Activated CD4-positive, alpha-beta T cell treated with anti-CD3 and anti-CD28 coated beads, Interleukin-2, amount 10 ng/mL, durations not matched to agents 24 days and 14 days (primary cell): ENCODE measurements at regions not wholly inside any gene's neighbourhood (a gene's known extent, or its start where the extent isn't known, plus 50 kb on each side); places are given as distances from the start of the nearest gene placed in this dataset.
"Not testable (repeated sequence)": the region's sequence is repeated elsewhere in the genome, so short reads cannot be mapped to it uniquely, and the experiment has no call there.

Source experiments
- DNase-seq: peaks from one replicate; pipeline ENCODE4 v3.0.0; 2022
- H3K27ac Mint-ChIP-seq: one replicate; pipeline ENCODE4 v1.8.0; 2022; ENCODE audit warnings: mild to moderate bottlenecking, mixed read lengths
- H3K27me3 Mint-ChIP-seq: one replicate; pipeline ENCODE4 v1.8.0; 2022; ENCODE audit warnings: mixed read lengths
- H3K36me3 Mint-ChIP-seq: one replicate; pipeline ENCODE4 v1.8.0; 2022; ENCODE audit warnings: low read depth, mild to moderate bottlenecking, mixed read lengths
- H3K4me1 Mint-ChIP-seq: one replicate; pipeline ENCODE4 v1.8.0; 2021; ENCODE audit warnings: mixed read lengths
- H3K4me3 Mint-ChIP-seq: one replicate; pipeline ENCODE4 v1.8.0; 2022; ENCODE audit warnings: mild to moderate bottlenecking, moderate library complexity, mixed read lengths
- H3K9me3 Mint-ChIP-seq: one replicate; pipeline ENCODE4 v1.8.0; 2021; ENCODE audit warnings: mixed read lengths
- intact Hi-C: fragments of 100-400 bp; cut with micrococcal nuclease; formaldehyde crosslinking; loops from one replicate; pipeline ENCODE4 v1.15.1; 2023

DNA sequence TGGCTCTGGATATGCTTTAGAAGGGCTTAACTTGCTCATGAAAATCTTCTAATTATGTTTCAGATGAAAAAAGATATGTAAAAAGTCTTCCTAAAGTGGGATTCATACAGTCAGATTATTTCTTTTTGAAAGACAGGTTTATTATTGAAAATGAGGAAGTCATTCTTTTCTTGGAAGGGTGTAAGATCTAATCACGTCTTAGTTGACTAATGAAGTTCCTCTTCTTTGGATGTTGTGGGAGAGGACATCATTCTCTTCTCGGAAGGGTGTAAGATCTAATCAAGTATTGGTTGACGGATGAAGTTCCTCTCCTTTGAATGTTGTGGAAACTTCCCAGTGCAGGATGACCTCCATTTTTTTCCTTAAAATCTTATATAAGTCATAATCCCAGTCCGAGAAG, 74.9 kb downstream of the ALG10 start:
- Mint-ChIP-seq H3K4me1 (no peaks in the 10 kb centered on the region), H3K27me3 (no peaks in the 10 kb centered on the region), H3K27ac (no peak overlapping the region), H3K4me3 (no peak overlapping the region), H3K9me3 (no peaks in the 10 kb centered on the region), H3K36me3 (no peaks in the 10 kb centered on the region)
- no peak for DNase-seq
- intact Hi-C loops = no loop called here

DNA sequence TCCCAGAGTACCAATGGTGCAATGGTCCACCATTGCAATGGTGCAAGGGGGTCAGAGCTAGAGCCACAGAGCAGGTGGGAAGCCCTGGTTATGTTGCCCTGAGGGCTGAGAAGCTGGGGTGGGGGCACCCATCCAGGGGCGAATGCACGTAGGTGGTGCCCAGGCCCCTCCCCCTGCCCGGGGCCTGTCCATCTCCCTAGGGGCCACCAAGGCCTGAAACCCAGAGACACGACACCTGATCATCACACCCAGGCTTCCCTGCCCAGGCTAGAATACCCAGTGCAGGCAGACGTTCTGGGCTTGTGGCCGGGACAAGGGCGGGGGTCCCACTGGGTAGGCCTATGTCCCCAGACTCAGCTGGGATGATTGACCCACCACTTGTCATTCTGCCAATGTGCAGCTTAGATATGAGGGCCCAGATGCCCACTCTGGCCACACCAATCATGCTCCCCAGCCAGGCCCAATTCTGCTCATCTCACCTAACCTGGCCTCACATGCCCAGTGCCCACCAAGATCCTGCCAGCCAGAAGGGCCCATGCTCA, 83.2 kb downstream of the ALG10 start:
- H3K36me3 Mint-ChIP-seq = no peaks in the 10 kb centered on the region
- no peak overlapping the region for H3K4me3 Mint-ChIP-seq
- intact Hi-C loops = no loop called here
- DNase-seq = no peak
- H3K9me3 Mint-ChIP-seq = no peaks in the 10 kb centered on the region
- H3K27ac Mint-ChIP-seq = no peak overlapping the region
- H3K27me3 Mint-ChIP-seq = peaks cover 8% of the 10 kb centered on the region
- H3K4me1 Mint-ChIP-seq = no peaks in the 10 kb centered on the region

DNA sequence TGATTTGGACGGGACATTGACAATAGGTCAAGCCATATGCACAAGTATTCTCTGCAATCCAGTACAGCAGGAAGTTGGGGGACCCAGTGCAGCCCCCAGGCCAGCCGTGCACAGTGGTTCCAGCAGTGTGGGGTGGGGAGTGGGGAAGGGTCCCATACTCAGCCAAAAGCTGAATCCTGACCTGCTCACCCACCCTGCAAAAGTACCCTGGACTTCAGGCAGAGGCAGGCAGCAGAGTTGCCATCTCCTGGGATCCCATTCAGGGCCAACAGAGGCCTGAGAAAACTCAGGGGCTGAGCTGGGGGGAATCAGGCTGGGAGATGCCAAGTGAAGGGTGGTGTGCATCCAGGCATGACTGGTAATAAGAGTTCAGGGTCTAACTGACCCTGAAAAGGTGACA, 83.9 kb downstream of the ALG10 start:
- Mint-ChIP-seq H3K9me3 (no peaks in the 10 kb centered on the region), H3K4me1 (no peaks in the 10 kb centered on the region), H3K36me3 (no peaks in the 10 kb centered on the region), H3K4me3 (no peak overlapping the region), H3K27ac (no peak overlapping the region), H3K27me3 (peaks cover 8% of the 10 kb centered on the region)
- intact Hi-C loops = no loop called here
- DNase-seq = no peak

DNA sequence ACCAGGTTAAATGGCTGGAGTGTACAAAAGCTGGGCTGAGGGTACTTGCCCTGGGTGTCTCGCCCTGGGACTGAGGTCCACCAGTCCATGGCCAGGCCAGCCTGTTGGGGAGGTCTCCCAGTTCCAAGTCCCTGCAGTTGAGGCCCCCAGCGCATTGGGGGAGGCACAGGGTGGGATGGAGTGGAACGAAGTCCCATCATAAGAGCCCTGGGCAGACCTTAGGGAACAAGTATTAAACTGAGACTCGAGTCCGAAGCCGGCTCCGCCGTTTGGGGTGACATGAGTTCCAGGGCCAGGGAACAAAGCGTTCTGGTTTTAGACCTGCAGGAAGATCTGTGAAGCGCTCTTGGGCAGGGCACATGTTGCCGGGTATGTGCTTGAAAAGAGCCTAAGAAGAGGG, 84.7 kb downstream of the ALG10 start:
- intact Hi-C loops = no loop called here
- no peaks in the 10 kb centered on the region for H3K9me3 Mint-ChIP-seq
- DNase-seq = no peak
- H3K4me3 Mint-ChIP-seq = no peak overlapping the region
- H3K36me3 Mint-ChIP-seq = no peaks in the 10 kb centered on the region
- H3K27ac Mint-ChIP-seq = no peak overlapping the region
- peaks cover 8% of the 10 kb centered on the region for H3K27me3 Mint-ChIP-seq
- no peaks in the 10 kb centered on the region for H3K4me1 Mint-ChIP-seq

DNA sequence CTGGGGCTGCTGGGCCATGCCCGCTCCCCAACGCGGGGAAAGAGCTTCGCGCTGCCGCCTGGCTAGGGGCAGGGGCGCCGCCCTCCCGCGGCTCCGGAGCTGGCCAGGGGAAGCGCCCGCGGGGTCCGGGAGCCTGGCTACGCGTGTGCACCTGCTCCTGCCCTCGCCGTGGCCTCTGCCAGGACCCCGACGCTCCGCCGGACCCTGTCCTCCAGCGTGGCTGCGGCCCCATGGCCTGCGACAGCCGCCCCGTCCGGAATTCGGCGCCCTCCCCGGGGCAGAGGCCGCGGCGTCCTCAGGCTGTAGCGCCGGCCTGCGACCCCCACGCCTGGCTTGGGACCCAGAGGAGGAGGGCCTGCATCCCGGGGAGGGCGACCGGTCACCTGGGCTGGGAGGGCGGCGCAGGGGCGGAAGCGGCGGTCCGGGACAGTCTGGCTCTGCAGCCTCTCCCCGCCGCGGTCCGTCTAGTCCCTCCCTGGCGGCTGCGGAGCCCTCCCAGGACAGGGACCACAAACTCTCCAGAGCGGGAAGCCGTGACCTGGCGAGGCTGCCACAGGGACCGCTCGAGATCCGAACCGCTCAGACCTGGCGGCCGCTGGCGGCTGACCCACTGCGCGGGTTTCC, 85.6 kb downstream of the ALG10 start:
- H3K9me3 Mint-ChIP-seq = no peaks in the 10 kb centered on the region
- intact Hi-C loops = no loop called here
- H3K27ac Mint-ChIP-seq = no peak overlapping the region
- H3K4me3 Mint-ChIP-seq = no peak overlapping the region
- DNase-seq = no peak
- H3K4me1 Mint-ChIP-seq = no peaks in the 10 kb centered on the region
- H3K36me3 Mint-ChIP-seq = no peaks in the 10 kb centered on the region
- peaks cover 8% of the 10 kb centered on the region for H3K27me3 Mint-ChIP-seq

DNA sequence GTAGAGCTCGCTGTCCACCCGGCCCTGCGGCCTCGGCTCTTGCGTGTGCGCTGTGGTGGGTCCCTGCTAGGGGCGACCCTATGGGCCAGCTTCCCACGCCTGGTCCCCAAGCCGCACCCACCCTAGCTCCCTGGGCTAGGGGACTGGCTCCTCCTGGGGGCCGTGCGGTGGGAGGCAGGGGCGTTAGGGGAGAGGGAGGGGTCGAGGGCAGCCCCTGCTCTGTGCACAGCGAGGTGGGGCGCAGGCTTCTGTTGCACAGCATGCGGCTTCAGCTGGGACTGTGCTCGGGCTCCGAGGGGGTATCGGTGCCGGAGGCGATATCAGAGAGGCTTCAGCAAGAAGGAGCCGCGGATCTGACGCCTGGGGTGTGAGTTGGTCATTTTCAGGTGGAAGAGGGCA, 86.1 kb downstream of the ALG10 start:
- DNase-seq = no peak
- Mint-ChIP-seq H3K27ac (no peak overlapping the region), H3K9me3 (no peaks in the 10 kb centered on the region), H3K36me3 (no peaks in the 10 kb centered on the region), H3K4me1 (no peaks in the 10 kb centered on the region), H3K27me3 (peaks cover 10% of the 10 kb centered on the region), H3K4me3 (no peak overlapping the region)
- intact Hi-C loops = no loop called here

DNA sequence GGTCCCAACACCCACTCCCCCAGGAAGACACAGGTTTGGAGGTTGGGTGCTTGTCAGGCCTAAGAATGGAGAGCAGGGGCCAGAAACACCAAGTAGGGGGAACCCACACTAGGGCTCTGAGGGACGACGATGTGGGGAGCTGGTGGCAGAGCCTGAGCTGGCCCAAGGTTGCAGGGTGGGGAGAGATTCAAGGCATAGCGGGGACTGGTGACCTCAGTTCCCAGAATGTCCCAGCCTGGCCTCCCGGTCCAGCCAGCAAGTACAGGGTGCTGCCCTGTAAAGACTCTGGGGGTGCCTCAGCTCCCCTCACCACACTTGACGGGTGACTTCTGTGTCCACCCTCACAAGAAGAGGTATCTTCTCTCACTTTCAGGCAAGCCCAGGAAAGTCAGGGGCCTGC, 86.7 kb downstream of the ALG10 start:
- H3K4me3 Mint-ChIP-seq = no peak overlapping the region
- no peak overlapping the region for H3K27ac Mint-ChIP-seq
- no peaks in the 10 kb centered on the region for H3K4me1 Mint-ChIP-seq
- intact Hi-C loops = no loop called here
- no peak for DNase-seq
- H3K9me3 Mint-ChIP-seq = no peaks in the 10 kb centered on the region
- H3K36me3 Mint-ChIP-seq = no peaks in the 10 kb centered on the region
- H3K27me3 Mint-ChIP-seq = peaks cover 10% of the 10 kb centered on the region

DNA sequence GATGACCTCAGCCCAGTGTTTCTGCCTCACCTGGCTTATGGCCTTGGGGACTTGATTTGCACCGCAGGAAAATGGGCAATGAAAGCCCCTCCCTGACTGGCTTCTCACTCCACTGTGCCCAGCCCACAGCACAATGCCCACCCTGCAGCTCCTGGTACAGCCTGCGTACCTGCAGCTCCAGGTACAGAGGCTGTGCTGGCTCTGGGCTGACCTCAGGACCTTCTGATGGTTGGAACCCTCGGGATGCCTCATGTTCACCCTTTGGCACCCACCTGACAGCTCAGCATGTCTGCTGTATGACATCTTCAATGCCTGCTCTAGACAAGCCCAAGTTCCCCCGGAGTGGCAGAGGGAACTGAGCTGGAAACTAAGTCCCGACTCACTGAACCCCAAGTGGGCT, 87.1 kb downstream of the ALG10 start:
- no peaks in the 10 kb centered on the region for H3K36me3 Mint-ChIP-seq
- H3K27me3 Mint-ChIP-seq = peaks cover 12% of the 10 kb centered on the region
- no peaks in the 10 kb centered on the region for H3K9me3 Mint-ChIP-seq
- no peak for DNase-seq
- H3K4me1 Mint-ChIP-seq = no peaks in the 10 kb centered on the region
- H3K27ac Mint-ChIP-seq = no peak overlapping the region
- intact Hi-C loops = no loop called here
- no peak overlapping the region for H3K4me3 Mint-ChIP-seq

DNA sequence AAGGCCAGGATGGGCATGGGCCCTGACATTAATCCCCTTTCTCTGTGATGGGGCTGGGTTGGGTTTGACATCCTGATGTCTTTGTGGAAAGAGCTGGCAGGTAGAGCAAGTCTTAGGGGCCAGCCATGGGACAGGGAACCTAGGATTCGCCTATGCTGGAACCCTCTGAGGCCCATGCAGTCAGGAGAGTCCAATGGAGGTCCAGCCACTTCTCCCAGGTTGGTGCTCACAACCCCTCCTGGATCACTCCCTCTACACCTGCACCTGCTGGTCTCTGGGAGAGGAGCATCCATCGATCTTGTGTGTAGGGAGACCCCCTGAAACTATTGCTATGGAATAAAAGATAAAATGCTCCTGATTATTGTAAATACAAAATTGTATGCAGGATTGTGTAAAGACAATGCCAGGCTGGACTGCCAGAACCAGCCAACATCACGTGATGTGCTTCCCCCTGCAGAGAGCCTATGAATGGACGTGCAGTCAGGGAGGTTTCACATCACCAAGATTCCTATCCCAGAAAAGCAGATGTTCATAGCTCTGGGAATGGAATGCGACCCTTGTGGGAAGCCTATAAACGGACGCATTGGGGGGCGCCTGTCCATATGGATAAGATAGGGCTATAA, 87.7 kb downstream of the ALG10 start:
- H3K9me3 Mint-ChIP-seq, H3K36me3 Mint-ChIP-seq, H3K4me3 Mint-ChIP-seq, DNase-seq, intact Hi-C loops, H3K27ac Mint-ChIP-seq, H3K4me1 Mint-ChIP-seq: not testable (repeated sequence)
- peaks cover 12% of the 10 kb centered on the region for H3K27me3 Mint-ChIP-seq

DNA sequence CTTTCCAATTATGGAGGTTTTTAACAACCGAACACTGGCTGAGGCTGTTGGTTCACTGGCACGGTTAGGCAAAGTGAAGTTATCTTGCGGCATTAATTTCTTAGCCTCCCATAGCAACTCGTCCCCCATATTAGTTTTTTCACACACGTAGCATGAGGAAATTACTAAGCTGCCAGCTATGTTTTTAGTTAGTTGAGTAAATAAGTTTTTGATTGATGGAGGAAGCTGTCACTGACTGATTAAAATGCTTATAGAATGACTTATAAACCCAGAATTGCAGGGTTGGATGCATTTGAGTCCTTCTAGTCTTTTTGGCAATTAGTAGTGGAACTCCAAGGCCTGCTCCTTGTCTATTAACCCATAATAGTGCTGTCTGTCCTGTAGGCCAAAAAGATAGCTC, 97.1 kb downstream of the ALG10 start:
- no peaks in the 10 kb centered on the region for H3K36me3 Mint-ChIP-seq
- no peak overlapping the region for H3K4me3 Mint-ChIP-seq
- H3K9me3 Mint-ChIP-seq = no peaks in the 10 kb centered on the region
- H3K27me3 Mint-ChIP-seq = peaks cover 1% of the 10 kb centered on the region
- DNase-seq = no peak
- H3K4me1 Mint-ChIP-seq = no peaks in the 10 kb centered on the region
- intact Hi-C loops = no loop called here
- no peak overlapping the region for H3K27ac Mint-ChIP-seq

DNA sequence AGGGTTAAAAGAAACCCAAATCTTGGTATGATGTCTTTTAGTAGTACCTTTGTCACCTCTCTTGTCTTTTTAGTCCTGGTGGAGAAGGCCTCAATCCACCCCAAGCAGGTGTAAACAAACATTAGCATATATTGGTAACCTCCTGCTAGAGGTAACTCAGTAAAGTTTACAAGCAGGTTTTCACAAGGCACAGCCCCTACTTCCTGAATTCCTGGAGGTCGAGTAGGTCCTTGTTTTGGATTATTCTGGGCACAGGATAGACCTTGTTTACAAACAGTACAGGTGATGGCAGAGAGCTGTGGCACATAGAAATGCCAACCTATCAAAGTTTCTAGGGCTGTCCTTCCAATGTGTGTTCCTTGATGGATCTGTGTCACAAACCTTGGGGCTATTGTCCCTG, 99.1 kb downstream of the ALG10 start:
- no peak for DNase-seq
- intact Hi-C loops = loop anchor here (10.0 kb wide), 1 partner anchor 503 kb away; no protein-coding TSS in a partner anchor
- H3K36me3 Mint-ChIP-seq = no peaks in the 10 kb centered on the region
- peaks cover 1% of the 10 kb centered on the region for H3K27me3 Mint-ChIP-seq
- peaks cover 1% of the 10 kb centered on the region for H3K9me3 Mint-ChIP-seq
- no peak overlapping the region for H3K27ac Mint-ChIP-seq
- H3K4me3 Mint-ChIP-seq = no peak overlapping the region
- peaks cover 8% of the 10 kb centered on the region for H3K4me1 Mint-ChIP-seq

DNA sequence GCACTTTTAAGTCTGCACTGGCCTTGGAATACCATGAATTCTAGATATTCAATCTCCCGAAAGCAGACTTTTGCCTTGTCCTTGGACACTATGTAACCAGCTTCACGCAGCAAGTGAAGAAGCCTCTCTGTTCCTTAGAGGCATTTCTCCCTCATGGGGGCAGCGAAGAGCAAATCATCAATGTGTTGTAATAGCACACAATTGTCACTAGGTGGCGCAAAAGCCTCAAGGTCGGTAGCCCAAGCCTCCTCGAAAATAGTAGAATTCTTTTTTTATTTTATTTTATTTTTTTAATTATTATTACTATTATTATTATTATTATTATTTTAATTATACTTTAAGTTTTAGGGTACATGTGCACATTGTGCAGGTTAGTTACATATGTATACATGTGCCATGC, 100.8 kb downstream of the ALG10 start:
- H3K36me3 Mint-ChIP-seq, H3K9me3 Mint-ChIP-seq, H3K27ac Mint-ChIP-seq, H3K27me3 Mint-ChIP-seq, H3K4me3 Mint-ChIP-seq: not testable (repeated sequence)
- peaks cover 13% of the 10 kb centered on the region for H3K4me1 Mint-ChIP-seq
- intact Hi-C loops = loop anchor here (1.0 to 10.0 kb wide), 2 partner anchors 95 to 502 kb away; no protein-coding TSS in a partner anchor
- DNase-seq = peak; percentile 88

DNA sequence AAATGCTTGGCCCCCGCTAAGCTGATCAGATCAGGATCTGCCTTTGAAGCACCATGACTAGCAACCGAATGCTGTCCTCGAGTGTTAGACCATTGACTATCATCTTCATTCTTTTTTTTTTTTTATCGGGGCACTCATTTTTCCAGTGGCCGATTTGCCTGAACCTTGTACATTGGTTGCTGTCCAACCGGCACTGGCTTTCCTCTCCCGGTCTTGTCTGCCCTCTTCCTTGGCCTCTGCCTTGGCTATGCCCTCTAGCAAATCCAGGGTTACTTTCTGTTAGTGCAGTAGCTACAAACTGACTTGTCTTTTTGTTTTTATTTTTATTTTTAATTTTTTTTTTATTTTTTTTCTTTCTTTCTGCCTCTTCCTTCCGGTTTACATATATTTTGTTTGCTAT, 102.3 kb downstream of the ALG10 start:
- peaks cover 6% of the 10 kb centered on the region for H3K9me3 Mint-ChIP-seq
- no peak overlapping the region for H3K4me3 Mint-ChIP-seq
- intact Hi-C loops = loop anchor here (10.0 kb wide), 1 partner anchor 500 kb away; no protein-coding TSS in a partner anchor
- H3K36me3 Mint-ChIP-seq = no peaks in the 10 kb centered on the region
- DNase-seq = no peak
- no peak overlapping the region for H3K27ac Mint-ChIP-seq
- H3K27me3 Mint-ChIP-seq = no peaks in the 10 kb centered on the region
- peaks cover 16% of the 10 kb centered on the region for H3K4me1 Mint-ChIP-seq

DNA sequence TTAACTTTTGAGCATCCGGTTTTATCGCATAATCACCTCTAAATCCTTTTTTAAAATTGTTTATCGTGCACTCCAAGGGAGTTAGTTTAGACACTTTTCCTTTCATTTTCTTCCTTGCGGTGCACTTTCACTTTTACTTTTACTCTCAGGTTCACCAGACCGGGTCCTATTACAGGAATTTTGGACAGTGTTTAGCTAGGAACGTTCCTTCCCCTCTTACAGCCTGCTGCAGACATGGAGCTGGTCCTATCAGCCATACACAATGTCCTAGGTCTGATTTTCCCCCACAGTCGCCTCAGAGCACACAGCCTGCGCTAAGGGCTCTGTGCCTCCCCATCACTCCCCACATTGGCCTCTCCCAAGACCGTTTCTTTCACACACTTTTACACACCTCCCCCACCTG, 103.9 kb downstream of the ALG10 start:
- no peaks in the 10 kb centered on the region for H3K27me3 Mint-ChIP-seq
- intact Hi-C loops = loop anchor here (10.0 kb wide), 1 partner anchor 499 kb away; no protein-coding TSS in a partner anchor

More for the DNA sequence above, 103.9 kb downstream of the ALG10 start:
- Mint-ChIP-seq H3K4me1 (peaks cover 16% of the 10 kb centered on the region), H3K9me3 (peaks cover 6% of the 10 kb centered on the region), H3K4me3 (peak overlapping the region; percentile 52), H3K36me3 (no peaks in the 10 kb centered on the region), H3K27ac (peak overlapping the region; percentile 46)
- peak; percentile 65 for DNase-seq
